WTC11 (cell line): ENCODE measurements at regions not wholly inside any gene's neighbourhood (a gene's known extent, or its start where the extent isn't known, plus 50 kb on each side); places are given as distances from the start of the nearest gene placed in this dataset.

Experiments
- ATAC-seq: fragments of 200-7000 bp; cut with Tn5 transposase; 2 replicates; pipeline ENCODE4 v1.10.0; 2021; ENCODE audit warnings: mild to moderate bottlenecking, moderate library complexity
- CTCF ChIA-PET: fragments of 300-600 bp; sonication (Branson Sonifier 250); formaldehyde crosslinking; loops from one replicate; lab custom pipeline; 2021; ENCODE audit warnings: antibody characterized with exemption; lab: Charles Lee
- POLR2A ChIA-PET: fragments of 350-600 bp; sonication (Branson Sonifier 250); formaldehyde crosslinking; loops from one replicate; lab custom pipeline; 2021; ENCODE audit warnings: antibody characterized with exemption; lab: Charles Lee
- DNase-seq: peaks from one replicate; pipeline ENCODE4 v3.0.0; 2021; ENCODE audit warnings: low spot score
- H3K27ac Mint-ChIP-seq: 2 replicates; pipeline ENCODE4 v1.8.0; 2021; ENCODE audit warnings: mixed read lengths
- H3K27me3 Mint-ChIP-seq: 2 replicates; pipeline ENCODE4 v1.8.0; 2021; ENCODE audit warnings: low read depth, mild to moderate bottlenecking, moderate library complexity, mixed read lengths
- H3K36me3 Mint-ChIP-seq: 2 replicates; pipeline ENCODE4 v1.8.0; 2021; ENCODE audit warnings: mixed read lengths
- H3K4me1 Mint-ChIP-seq: 2 replicates; pipeline ENCODE4 v1.8.0; 2022; ENCODE audit warnings: mixed read lengths
- H3K4me3 Mint-ChIP-seq: 2 replicates; pipeline ENCODE4 v1.8.0; 2021; ENCODE audit warnings: mild to moderate bottlenecking, moderate library complexity, mixed read lengths
- H3K9me3 Mint-ChIP-seq: 2 replicates; pipeline ENCODE4 v1.8.0; 2021; ENCODE audit warnings: mixed read lengths
- CBFB ChIP-seq: sonication (generic); formaldehyde crosslinking; IDR thresholded peaks from 2 replicates; pipeline ENCODE4 v1.8.1; 2022; ENCODE audit warnings: mild to moderate bottlenecking, low read depth, missing genetic modification reagents
- FOXP1 ChIP-seq: sonication (generic); formaldehyde crosslinking; IDR thresholded peaks from 2 replicates; pipeline ENCODE4 v1.8.0; 2022; ENCODE audit warnings: missing genetic modification reagents, mild to moderate bottlenecking, moderate library complexity, borderline replicate concordance
- GRHL2 ChIP-seq: fragments of 250-450 bp; sonication (Bioruptor Pico); IDR thresholded peaks from 2 replicates; pipeline ENCODE4 v1.8.0; 2022; ENCODE audit warnings: mild to moderate bottlenecking, moderate library complexity; ENCODE audit not compliant: insufficient replicate concordance, severe bottlenecking
- KAT7 ChIP-seq: sonication (generic); formaldehyde crosslinking; IDR thresholded peaks from 2 replicates; pipeline ENCODE4 v1.8.1; 2023; ENCODE audit warnings: missing genetic modification reagents, mild to moderate bottlenecking, borderline replicate concordance
- NFATC4 ChIP-seq: fragments of 250-450 bp; sonication (Bioruptor Pico); IDR thresholded peaks from 2 replicates; pipeline ENCODE4 v1.9.0; 2021; ENCODE audit warnings: mild to moderate bottlenecking
- NFYB ChIP-seq: sonication (generic); formaldehyde crosslinking; conservative IDR thresholded peaks from 2 replicates; pipeline ENCODE4 v1.8.0; 2022; ENCODE audit warnings: low read depth, missing genetic modification reagents
- NR3C1 ChIP-seq: sonication (generic); formaldehyde crosslinking; conservative IDR thresholded peaks from 2 replicates; pipeline ENCODE4 v1.8.1; 2023; ENCODE audit warnings: low read depth, mild to moderate bottlenecking, missing genetic modification reagents
- PRRX2 ChIP-seq: fragments of 250-450 bp; sonication (Bioruptor Pico); IDR thresholded peaks from 2 replicates; pipeline ENCODE4 v1.8.0; 2021; ENCODE audit warnings: mild to moderate bottlenecking
- SMAD3 ChIP-seq: sonication (generic); formaldehyde crosslinking; IDR thresholded peaks from 2 replicates; pipeline ENCODE4 v1.8.0; 2022; ENCODE audit warnings: missing genetic modification reagents, mild to moderate bottlenecking, borderline replicate concordance
- SMAD4 ChIP-seq: sonication (generic); formaldehyde crosslinking; IDR thresholded peaks from 2 replicates; pipeline ENCODE4 v1.8.0; 2022; ENCODE audit warnings: mild to moderate bottlenecking, missing genetic modification reagents
- TCF7 ChIP-seq: sonication (generic); formaldehyde crosslinking; IDR thresholded peaks from 2 replicates; pipeline ENCODE4 v1.8.0; 2022; ENCODE audit warnings: mild to moderate bottlenecking, low read depth, missing genetic modification reagents, moderate library complexity
- TEAD4 ChIP-seq: sonication (generic); formaldehyde crosslinking; IDR thresholded peaks from 2 replicates; pipeline ENCODE4 v1.8.0; 2022; ENCODE audit warnings: mild to moderate bottlenecking, missing genetic modification reagents
- ZBTB21 ChIP-seq: sonication (generic); formaldehyde crosslinking; IDR thresholded peaks from 2 replicates; pipeline ENCODE4 v1.8.1; 2023; ENCODE audit warnings: mild to moderate bottlenecking, missing genetic modification reagents, borderline replicate concordance
- TF ChIP-seq, protein P1 (sequence below): fragments of 250-450 bp; sonication (Bioruptor Pico); IDR thresholded peaks from 2 replicates; pipeline ENCODE4 v1.9.0; 2021; ENCODE audit warnings: mild to moderate bottlenecking
- TF ChIP-seq, protein P2 (sequence below): sonication (generic); formaldehyde crosslinking; IDR thresholded peaks from 2 replicates; pipeline ENCODE4 v1.8.1; 2022; ENCODE audit warnings: low read depth, mild to moderate bottlenecking, moderate library complexity, missing genetic modification reagents, borderline replicate concordance
- TF ChIP-seq, protein P3 (sequence below): sonication (generic); formaldehyde crosslinking; IDR thresholded peaks from 2 replicates; pipeline ENCODE4 v1.8.1; 2022; ENCODE audit warnings: mild to moderate bottlenecking, missing genetic modification reagents, moderate library complexity, borderline replicate concordance
- TF ChIP-seq, protein P4 (sequence below): sonication (generic); formaldehyde crosslinking; IDR thresholded peaks from 2 replicates; pipeline ENCODE4 v1.8.0; 2022; ENCODE audit warnings: mild to moderate bottlenecking, missing genetic modification reagents
- TF ChIP-seq, protein P5 (sequence below): fragments of 250-450 bp; sonication (Bioruptor Pico); IDR thresholded peaks from 2 replicates; pipeline ENCODE4 v1.8.0; 2021; ENCODE audit warnings: mild to moderate bottlenecking
- TF ChIP-seq, protein P6 (sequence below): sonication (generic); formaldehyde crosslinking; IDR thresholded peaks from 2 replicates; pipeline ENCODE4 v1.8.1; 2023; ENCODE audit warnings: mild to moderate bottlenecking, missing genetic modification reagents

DNA sequence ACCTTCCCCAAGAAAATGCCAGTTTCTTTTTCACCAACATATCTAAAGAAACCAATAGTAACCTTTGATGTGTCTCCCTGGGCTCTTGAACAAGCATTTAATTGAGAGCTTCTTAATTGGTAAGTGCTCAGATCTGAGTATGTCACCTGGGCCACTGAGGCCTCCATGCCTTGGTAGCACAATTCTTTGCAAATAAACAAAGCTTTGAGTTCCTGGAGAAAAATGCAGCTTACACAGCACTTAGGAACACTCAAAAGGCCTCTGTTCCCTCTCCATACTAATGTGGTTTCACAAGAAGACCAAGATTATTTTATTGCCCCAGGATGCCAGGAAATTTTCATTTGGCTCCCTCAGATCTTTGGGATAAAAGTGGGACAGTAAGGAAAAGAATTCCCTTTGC lies 217.6 kb upstream of the CEP162 start:
- POLR2A ChIA-PET, result no interaction called here
- H3K9me3 Mint-ChIP-seq, result no peaks in the 10 kb centered on the region
- peaks cover 23% of the 10 kb centered on the region for H3K4me1 Mint-ChIP-seq
- H3K4me3 Mint-ChIP-seq, result no peak overlapping the region
- DNase-seq, result no peak
- H3K27me3 Mint-ChIP-seq, result no peaks in the 10 kb centered on the region
- no peak for TF ChIP-seq NFYB
- H3K36me3 Mint-ChIP-seq, result no peaks in the 10 kb centered on the region
- no peak for ATAC-seq
- CTCF ChIA-PET, result interaction anchor here (1.6 to 2.2 kb wide), 3 partner anchors 17 to 23 kb away, joined by 3 to 10 read pairs (median 8); no protein-coding TSS in a partner anchor
- H3K27ac Mint-ChIP-seq, result no peak overlapping the region

DNA sequence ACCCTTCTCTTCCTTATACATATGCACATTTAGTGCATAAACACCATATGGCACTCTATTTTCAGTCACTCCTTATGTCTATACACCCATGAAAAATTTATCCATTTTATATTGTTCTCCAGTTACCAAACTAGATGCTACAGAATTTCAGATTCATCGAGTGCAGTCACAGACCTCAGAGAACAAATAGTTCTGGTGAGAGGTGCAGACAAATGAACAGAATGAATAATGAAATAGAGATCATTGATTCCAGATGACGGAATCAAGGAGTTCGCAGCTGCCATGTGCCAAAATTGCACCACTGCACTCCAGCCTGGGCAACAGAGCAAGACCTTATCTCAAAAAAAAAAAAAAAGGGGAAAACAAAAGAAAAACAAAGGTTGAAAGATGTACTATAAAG lies 214.8 kb upstream of the CEP162 start:
- Mint-ChIP-seq H3K4me3 (no peak overlapping the region), H3K27me3 (no peaks in the 10 kb centered on the region), H3K36me3 (no peaks in the 10 kb centered on the region), H3K9me3 (no peaks in the 10 kb centered on the region), H3K27ac (no peak overlapping the region), H3K4me1 (0 out of 2 replicates have a peak, but pooled peaks cover 2% of the 10 kb centered on the region)
- CTCF ChIA-PET, result interaction anchor here (1.8 kb wide), 1 partner anchor 20 kb away, joined by 10 read pairs; no protein-coding TSS in a partner anchor
- TF ChIP-seq, protein P1, sequence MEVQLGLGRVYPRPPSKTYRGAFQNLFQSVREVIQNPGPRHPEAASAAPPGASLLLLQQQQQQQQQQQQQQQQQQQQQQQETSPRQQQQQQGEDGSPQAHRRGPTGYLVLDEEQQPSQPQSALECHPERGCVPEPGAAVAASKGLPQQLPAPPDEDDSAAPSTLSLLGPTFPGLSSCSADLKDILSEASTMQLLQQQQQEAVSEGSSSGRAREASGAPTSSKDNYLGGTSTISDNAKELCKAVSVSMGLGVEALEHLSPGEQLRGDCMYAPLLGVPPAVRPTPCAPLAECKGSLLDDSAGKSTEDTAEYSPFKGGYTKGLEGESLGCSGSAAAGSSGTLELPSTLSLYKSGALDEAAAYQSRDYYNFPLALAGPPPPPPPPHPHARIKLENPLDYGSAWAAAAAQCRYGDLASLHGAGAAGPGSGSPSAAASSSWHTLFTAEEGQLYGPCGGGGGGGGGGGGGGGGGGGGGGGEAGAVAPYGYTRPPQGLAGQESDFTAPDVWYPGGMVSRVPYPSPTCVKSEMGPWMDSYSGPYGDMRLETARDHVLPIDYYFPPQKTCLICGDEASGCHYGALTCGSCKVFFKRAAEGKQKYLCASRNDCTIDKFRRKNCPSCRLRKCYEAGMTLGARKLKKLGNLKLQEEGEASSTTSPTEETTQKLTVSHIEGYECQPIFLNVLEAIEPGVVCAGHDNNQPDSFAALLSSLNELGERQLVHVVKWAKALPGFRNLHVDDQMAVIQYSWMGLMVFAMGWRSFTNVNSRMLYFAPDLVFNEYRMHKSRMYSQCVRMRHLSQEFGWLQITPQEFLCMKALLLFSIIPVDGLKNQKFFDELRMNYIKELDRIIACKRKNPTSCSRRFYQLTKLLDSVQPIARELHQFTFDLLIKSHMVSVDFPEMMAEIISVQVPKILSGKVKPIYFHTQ (CRISPR knock-in tag), result no peak
- no peak for TF ChIP-seq SMAD4 (CRISPR knock-in tag)
- no peak for TF ChIP-seq CBFB (CRISPR knock-in tag)
- TF ChIP-seq, protein P2, sequence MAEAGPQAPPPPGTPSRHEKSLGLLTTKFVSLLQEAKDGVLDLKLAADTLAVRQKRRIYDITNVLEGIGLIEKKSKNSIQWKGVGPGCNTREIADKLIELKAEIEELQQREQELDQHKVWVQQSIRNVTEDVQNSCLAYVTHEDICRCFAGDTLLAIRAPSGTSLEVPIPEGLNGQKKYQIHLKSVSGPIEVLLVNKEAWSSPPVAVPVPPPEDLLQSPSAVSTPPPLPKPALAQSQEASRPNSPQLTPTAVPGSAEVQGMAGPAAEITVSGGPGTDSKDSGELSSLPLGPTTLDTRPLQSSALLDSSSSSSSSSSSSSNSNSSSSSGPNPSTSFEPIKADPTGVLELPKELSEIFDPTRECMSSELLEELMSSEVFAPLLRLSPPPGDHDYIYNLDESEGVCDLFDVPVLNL (CRISPR knock-in tag), result no peak
- no peak for TF ChIP-seq ZBTB21 (CRISPR knock-in tag)
- no peak for TF ChIP-seq NR3C1 (CRISPR knock-in tag)
- TF ChIP-seq PRRX2 (CRISPR knock-in tag), result no peak
- DNase-seq, result no peak
- ATAC-seq, result no peak
- POLR2A ChIA-PET, result no interaction called here

DNA sequence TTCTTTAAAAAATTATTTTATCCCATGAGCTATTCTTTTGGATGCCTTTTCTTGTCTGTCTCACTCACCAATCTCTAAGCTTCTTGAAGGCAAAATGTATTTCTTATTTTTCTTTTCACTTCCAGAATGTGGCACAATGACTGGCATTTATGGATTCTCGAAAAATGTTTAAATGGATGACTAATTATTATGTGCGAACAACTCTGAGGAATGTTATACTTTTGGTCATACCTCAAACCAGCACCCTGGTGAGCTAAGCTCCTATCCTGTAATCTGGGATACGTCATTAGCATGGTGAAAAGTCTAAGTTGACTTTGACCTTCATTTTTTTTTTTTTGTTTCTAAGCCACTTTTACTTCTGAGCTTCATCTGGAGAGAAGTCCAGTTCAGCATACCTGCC lies 214.0 kb upstream of the CEP162 start:
- DNase-seq (no peak), ATAC-seq (no peak)
- Mint-ChIP-seq H3K4me1 (no peaks in the 10 kb centered on the region), H3K4me3 (no peak overlapping the region), H3K27ac (no peak overlapping the region), H3K36me3 (no peaks in the 10 kb centered on the region), H3K27me3 (no peaks in the 10 kb centered on the region), H3K9me3 (peaks cover under 1% of the 10 kb centered on the region; the same call in 1 of the 2 replicates)
- ChIA-PET POLR2A (no interaction called here), CTCF (interaction anchor here (0.6 to 1.8 kb wide), 2 partner anchors 13 to 19 kb away, joined by 3 to 10 read pairs; no protein-coding TSS in a partner anchor)
- TF ChIP-seq TCF7 (CRISPR knock-in tag) (no peak), PRRX2 (CRISPR knock-in tag) (no peak), TEAD4 (no peak), NFATC4 (CRISPR knock-in tag) (no peak), FOXP1 (CRISPR knock-in tag) (no peak), GRHL2 (CRISPR knock-in tag) (no peak), SMAD3 (CRISPR knock-in tag) (no peak), KAT7 (CRISPR knock-in tag) (no peak)
- TF ChIP-seq, protein P3, sequence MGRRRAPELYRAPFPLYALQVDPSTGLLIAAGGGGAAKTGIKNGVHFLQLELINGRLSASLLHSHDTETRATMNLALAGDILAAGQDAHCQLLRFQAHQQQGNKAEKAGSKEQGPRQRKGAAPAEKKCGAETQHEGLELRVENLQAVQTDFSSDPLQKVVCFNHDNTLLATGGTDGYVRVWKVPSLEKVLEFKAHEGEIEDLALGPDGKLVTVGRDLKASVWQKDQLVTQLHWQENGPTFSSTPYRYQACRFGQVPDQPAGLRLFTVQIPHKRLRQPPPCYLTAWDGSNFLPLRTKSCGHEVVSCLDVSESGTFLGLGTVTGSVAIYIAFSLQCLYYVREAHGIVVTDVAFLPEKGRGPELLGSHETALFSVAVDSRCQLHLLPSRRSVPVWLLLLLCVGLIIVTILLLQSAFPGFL (CRISPR knock-in tag), result no peak
- TF ChIP-seq, protein P4, sequence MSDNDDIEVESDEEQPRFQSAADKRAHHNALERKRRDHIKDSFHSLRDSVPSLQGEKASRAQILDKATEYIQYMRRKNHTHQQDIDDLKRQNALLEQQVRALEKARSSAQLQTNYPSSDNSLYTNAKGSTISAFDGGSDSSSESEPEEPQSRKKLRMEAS (CRISPR knock-in tag), result no peak
- TF ChIP-seq, protein P5, sequence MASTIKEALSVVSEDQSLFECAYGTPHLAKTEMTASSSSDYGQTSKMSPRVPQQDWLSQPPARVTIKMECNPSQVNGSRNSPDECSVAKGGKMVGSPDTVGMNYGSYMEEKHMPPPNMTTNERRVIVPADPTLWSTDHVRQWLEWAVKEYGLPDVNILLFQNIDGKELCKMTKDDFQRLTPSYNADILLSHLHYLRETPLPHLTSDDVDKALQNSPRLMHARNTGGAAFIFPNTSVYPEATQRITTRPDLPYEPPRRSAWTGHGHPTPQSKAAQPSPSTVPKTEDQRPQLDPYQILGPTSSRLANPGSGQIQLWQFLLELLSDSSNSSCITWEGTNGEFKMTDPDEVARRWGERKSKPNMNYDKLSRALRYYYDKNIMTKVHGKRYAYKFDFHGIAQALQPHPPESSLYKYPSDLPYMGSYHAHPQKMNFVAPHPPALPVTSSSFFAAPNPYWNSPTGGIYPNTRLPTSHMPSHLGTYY (CRISPR knock-in tag), result no peak
- TF ChIP-seq, protein P6, sequence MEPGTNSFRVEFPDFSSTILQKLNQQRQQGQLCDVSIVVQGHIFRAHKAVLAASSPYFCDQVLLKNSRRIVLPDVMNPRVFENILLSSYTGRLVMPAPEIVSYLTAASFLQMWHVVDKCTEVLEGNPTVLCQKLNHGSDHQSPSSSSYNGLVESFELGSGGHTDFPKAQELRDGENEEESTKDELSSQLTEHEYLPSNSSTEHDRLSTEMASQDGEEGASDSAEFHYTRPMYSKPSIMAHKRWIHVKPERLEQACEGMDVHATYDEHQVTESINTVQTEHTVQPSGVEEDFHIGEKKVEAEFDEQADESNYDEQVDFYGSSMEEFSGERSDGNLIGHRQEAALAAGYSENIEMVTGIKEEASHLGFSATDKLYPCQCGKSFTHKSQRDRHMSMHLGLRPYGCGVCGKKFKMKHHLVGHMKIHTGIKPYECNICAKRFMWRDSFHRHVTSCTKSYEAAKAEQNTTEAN (CRISPR knock-in tag), result no peak
